ENCODE measurements at regions not wholly inside any gene's neighbourhood (a gene's known extent, or its start where the extent isn't known, plus 50 kb on each side); places are given as distances from the start of the nearest gene placed in this dataset.

GRCh38 chr4:14177987-14178386 lies 550.5 kb upstream of the BOD1L1 start:
- DNase-seq (ENCODE audit: low read depth), result no peak

- no peak for DNase-seq (ENCODE audit: low read depth)
Measured at GRCh38 chr4:14178421-14178820, 550.9 kb upstream of the BOD1L1 start.

GRCh38 chr4:14180166-14180565 lies 552.6 kb upstream of the BOD1L1 start:
- DNase-seq (ENCODE audit: low read depth), result no peak

GRCh38 chr4:14180983-14181601 lies 553.6 kb upstream of the BOD1L1 start:
- no peak for DNase-seq (ENCODE audit: low read depth)

GRCh38 chr4:14182148-14182547 lies 554.6 kb upstream of the BOD1L1 start:
- no peak for DNase-seq (ENCODE audit: low read depth)

GRCh38 chr4:14184265-14184664 lies 556.7 kb upstream of the BOD1L1 start:
- DNase-seq (ENCODE audit: low read depth), result no peak

- DNase-seq (ENCODE audit: low read depth), result no peak
Measured at GRCh38 chr4:14184767-14185166, 557.2 kb upstream of the BOD1L1 start.

GRCh38 chr4:14188214-14188613 lies 560.7 kb upstream of the BOD1L1 start:
- no peak for DNase-seq (ENCODE audit: low read depth)

- DNase-seq (ENCODE audit: low read depth), result no peak
Measured at GRCh38 chr4:14193601-14194000, 566.1 kb upstream of the BOD1L1 start.

- no peak for DNase-seq (ENCODE audit: low read depth)
Measured at GRCh38 chr4:14196131-14196530, 568.6 kb upstream of the BOD1L1 start.

- DNase-seq (ENCODE audit: low read depth), result no peak
Measured at GRCh38 chr4:14215116-14215770, 587.7 kb upstream of the BOD1L1 start.

GRCh38 chr4:14217401-14217800 lies 589.9 kb upstream of the BOD1L1 start:
- DNase-seq (ENCODE audit: low read depth), result no peak

GRCh38 chr4:14218641-14219040 lies 591.1 kb upstream of the BOD1L1 start:
- no peak for DNase-seq (ENCODE audit: low read depth)

GRCh38 chr4:14221176-14221575 lies 593.7 kb upstream of the BOD1L1 start:
- DNase-seq (ENCODE audit: low read depth), result no peak

- no peak for DNase-seq (ENCODE audit: low read depth)
Measured at GRCh38 chr4:14222377-14223029, 595.0 kb upstream of the BOD1L1 start.

- no peak for DNase-seq (ENCODE audit: low read depth)
Measured at GRCh38 chr4:14223461-14223860, 595.9 kb upstream of the BOD1L1 start.

- DNase-seq (ENCODE audit: low read depth), result no peak
Measured at GRCh38 chr4:14225688-14226207, 598.2 kb upstream of the BOD1L1 start.

- no peak for DNase-seq (ENCODE audit: low read depth)
Measured at GRCh38 chr4:14233126-14233525, 605.6 kb upstream of the BOD1L1 start.

- DNase-seq (ENCODE audit: low read depth), result no peak
Measured at GRCh38 chr4:14234307-14234706, 606.8 kb upstream of the BOD1L1 start.

- no peak for DNase-seq (ENCODE audit: low read depth)
Measured at GRCh38 chr4:14236359-14236758, 608.8 kb upstream of the BOD1L1 start.

GRCh38 chr4:14237911-14238310 lies 610.4 kb upstream of the BOD1L1 start:
- DNase-seq (ENCODE audit: low read depth), result no peak

GRCh38 chr4:14241574-14241973 lies 614.0 kb upstream of the BOD1L1 start:
- DNase-seq (ENCODE audit: low read depth), result no peak

- DNase-seq (ENCODE audit: low read depth), result no peak
Measured at GRCh38 chr4:14247767-14248166, 620.2 kb upstream of the BOD1L1 start.

Measured in activated T-cell treated with anti-CD3 and anti-CD28 coated beads for 1 hour (primary cell).